ENCODE measurements at regions not wholly inside any gene's neighbourhood (a gene's known extent, or its start where the extent isn't known, plus 50 kb on each side); places are given as distances from the start of the nearest gene placed in this dataset.
"Not testable (repeated sequence)": the region's sequence is repeated elsewhere in the genome, so short reads cannot be mapped to it uniquely, and the experiment has no call there.

GRCh38 chr5:2569176-2569575 lies 182.3 kb downstream of the IRX2 start:
- no peak for DNase-seq

- no peak for DNase-seq
Measured at GRCh38 chr5:2566284-2566683, 185.2 kb downstream of the IRX2 start.

GRCh38 chr5:2565147-2565546 lies 186.3 kb downstream of the IRX2 start:
- DNase-seq = no peak

- DNase-seq = no peak
Measured at GRCh38 chr5:2563046-2563445, 188.4 kb downstream of the IRX2 start.

GRCh38 chr5:2562036-2562435 lies 189.4 kb downstream of the IRX2 start:
- DNase-seq = no peak

GRCh38 chr5:2560435-2560834 lies 191.0 kb downstream of the IRX2 start:
- DNase-seq = no peak

- no peak for DNase-seq
Measured at GRCh38 chr5:2557435-2557834, 194.0 kb downstream of the IRX2 start.

- no peak for DNase-seq
Measured at GRCh38 chr5:2556375-2556966, 195.0 kb downstream of the IRX2 start.

GRCh38 chr5:2553611-2554010 lies 197.9 kb downstream of the IRX2 start:
- no peak for DNase-seq

GRCh38 chr5:2550509-2550908 lies 201.0 kb downstream of the IRX2 start:
- no peak for DNase-seq

- DNase-seq = no peak
Measured at GRCh38 chr5:2549900-2550299, 201.6 kb downstream of the IRX2 start.

- no peak for DNase-seq
Measured at GRCh38 chr5:2549354-2549753, 202.1 kb downstream of the IRX2 start.

- no peak for DNase-seq
Measured at GRCh38 chr5:2546938-2547337, 204.5 kb downstream of the IRX2 start.

GRCh38 chr5:2544003-2544402 lies 207.5 kb downstream of the IRX2 start:
- no peak for DNase-seq

GRCh38 chr5:2542821-2543220 lies 208.7 kb downstream of the IRX2 start:
- DNase-seq = no peak

- DNase-seq = no peak
Measured at GRCh38 chr5:2542026-2542425, 209.5 kb downstream of the IRX2 start.

GRCh38 chr5:2538169-2538568 lies 213.3 kb downstream of the IRX2 start:
- DNase-seq = no peak

- DNase-seq = no peak
Measured at GRCh38 chr5:2537378-2538145, 213.9 kb downstream of the IRX2 start.

- no peak for DNase-seq
Measured at GRCh38 chr5:2536632-2537377, 214.7 kb downstream of the IRX2 start.

GRCh38 chr5:2534970-2535369 lies 216.5 kb downstream of the IRX2 start:
- no peak for DNase-seq

GRCh38 chr5:2534251-2534650 lies 217.2 kb downstream of the IRX2 start:
- DNase-seq = no peak

GRCh38 chr5:2533848-2534247 lies 217.6 kb downstream of the IRX2 start:
- DNase-seq = not testable (repeated sequence)

GRCh38 chr5:2532809-2533208 lies 218.7 kb downstream of the IRX2 start:
- no peak for DNase-seq

- DNase-seq = no peak
Measured at GRCh38 chr5:2531318-2531717, 220.2 kb downstream of the IRX2 start.

Data from inflammatory macrophage treated with lipopolysaccharide for 1 hour (primary cell).